ENCODE measurements at regions not wholly inside any gene's neighbourhood (a gene's known extent, or its start where the extent isn't known, plus 50 kb on each side); places are given as distances from the start of the nearest gene placed in this dataset.

- DNase-seq = no peak
Observed at GRCh38 chr10:131445623-131446022, 134.1 kb upstream of the TCERG1L start.

GRCh38 chr10:131446171-131446570 lies 134.7 kb upstream of the TCERG1L start:
- no peak for DNase-seq

GRCh38 chr10:131448171-131448570 lies 136.7 kb upstream of the TCERG1L start:
- DNase-seq = no peak

- DNase-seq = no peak
Observed at GRCh38 chr10:131448883-131449282, 137.4 kb upstream of the TCERG1L start.

- DNase-seq = no peak
Observed at GRCh38 chr10:131450216-131450765, 138.8 kb upstream of the TCERG1L start.

- DNase-seq = no peak
Observed at GRCh38 chr10:131451407-131452015, 140.0 kb upstream of the TCERG1L start.

- no peak for DNase-seq
Observed at GRCh38 chr10:131452926-131453720, 141.6 kb upstream of the TCERG1L start.

- peak; percentile 17 for DNase-seq
Observed at GRCh38 chr10:131453721-131454634, 142.5 kb upstream of the TCERG1L start.

- no peak for DNase-seq
Observed at GRCh38 chr10:131456411-131456810, 144.9 kb upstream of the TCERG1L start.

GRCh38 chr10:131461093-131461492 lies 149.6 kb upstream of the TCERG1L start:
- DNase-seq = no peak

GRCh38 chr10:131464789-131465188 lies 153.3 kb upstream of the TCERG1L start:
- no peak for DNase-seq

- no peak for DNase-seq
Observed at GRCh38 chr10:131469551-131469950, 158.0 kb upstream of the TCERG1L start.

GRCh38 chr10:131473645-131474044 lies 162.1 kb upstream of the TCERG1L start:
- DNase-seq = no peak

- DNase-seq = no peak
Observed at GRCh38 chr10:131474416-131474815, 162.9 kb upstream of the TCERG1L start.

GRCh38 chr10:131475043-131475442 lies 163.5 kb upstream of the TCERG1L start:
- DNase-seq = no peak

- no peak for DNase-seq
Observed at GRCh38 chr10:131475803-131476202, 164.3 kb upstream of the TCERG1L start.

GRCh38 chr10:131477457-131478121 lies 166.1 kb upstream of the TCERG1L start:
- no peak for DNase-seq

- DNase-seq = no peak
Observed at GRCh38 chr10:131478377-131478989, 167.0 kb upstream of the TCERG1L start.

- no peak for DNase-seq
Observed at GRCh38 chr10:131480066-131480465, 168.5 kb upstream of the TCERG1L start.

- DNase-seq = no peak
Observed at GRCh38 chr10:131480861-131481260, 169.3 kb upstream of the TCERG1L start.

- no peak for DNase-seq
Observed at GRCh38 chr10:131485732-131486131, 174.2 kb upstream of the TCERG1L start.

- no peak for DNase-seq
Observed at GRCh38 chr10:131487822-131488221, 176.3 kb upstream of the TCERG1L start.

All from effector CD4-positive, alpha-beta T cell (primary cell).